GM21786 (cell line): ENCODE measurements at regions not wholly inside any gene's neighbourhood (a gene's known extent, or its start where the extent isn't known, plus 50 kb on each side); places are given as distances from the start of the nearest gene placed in this dataset.
"Not testable (repeated sequence)": the region's sequence is repeated elsewhere in the genome, so short reads cannot be mapped to it uniquely, and the experiment has no call there.

Source experiments
- ATAC-seq: cut with Tn5 transposase; IDR thresholded peaks from one replicate; pipeline ENCODE4 v1.9.1; 2021; ENCODE audit not compliant: unreplicated experiment

- no peak for ATAC-seq
Observed at GRCh38 chr3:71994906-71995305, 210.0 kb upstream of the PROK2 start.

GRCh38 chr3:71994203-71994602 lies 209.3 kb upstream of the PROK2 start:
- ATAC-seq: no peak

- ATAC-seq: no peak
Observed at GRCh38 chr3:71991681-71992080, 206.7 kb upstream of the PROK2 start.

GRCh38 chr3:71991046-71991445 lies 206.1 kb upstream of the PROK2 start:
- no peak for ATAC-seq

GRCh38 chr3:71990545-71990944 lies 205.6 kb upstream of the PROK2 start:
- ATAC-seq: no peak

GRCh38 chr3:71989165-71989564 lies 204.2 kb upstream of the PROK2 start:
- no peak for ATAC-seq

- ATAC-seq: no peak
Observed at GRCh38 chr3:71987828-71988227, 202.9 kb upstream of the PROK2 start.

- ATAC-seq: no peak
Observed at GRCh38 chr3:71987089-71987735, 202.3 kb upstream of the PROK2 start.

GRCh38 chr3:71986606-71987005 lies 201.7 kb upstream of the PROK2 start:
- ATAC-seq: no peak

- ATAC-seq: peak; percentile 89
Observed at GRCh38 chr3:71984843-71985613, 200.1 kb upstream of the PROK2 start.

GRCh38 chr3:71983694-71984093 lies 198.7 kb upstream of the PROK2 start:
- ATAC-seq: no peak

GRCh38 chr3:71982506-71983258 lies 197.7 kb upstream of the PROK2 start:
- ATAC-seq: not testable (repeated sequence)

- no peak for ATAC-seq
Observed at GRCh38 chr3:71979175-71979574, 194.2 kb upstream of the PROK2 start.

- ATAC-seq: peak; percentile 87
Observed at GRCh38 chr3:71978150-71978721, 193.3 kb upstream of the PROK2 start.

GRCh38 chr3:71977525-71977924 lies 192.6 kb upstream of the PROK2 start:
- ATAC-seq: no peak

GRCh38 chr3:71975573-71975972 lies 190.6 kb upstream of the PROK2 start:
- ATAC-seq: no peak

- ATAC-seq: no peak
Observed at GRCh38 chr3:71974786-71975185, 189.8 kb upstream of the PROK2 start.

- no peak for ATAC-seq
Observed at GRCh38 chr3:71973274-71974030, 188.5 kb upstream of the PROK2 start.

GRCh38 chr3:71972031-71972430 lies 187.1 kb upstream of the PROK2 start:
- ATAC-seq: no peak

GRCh38 chr3:71968544-71968943 lies 183.6 kb upstream of the PROK2 start:
- ATAC-seq: no peak

GRCh38 chr3:71966185-71966584 lies 181.2 kb upstream of the PROK2 start:
- ATAC-seq: no peak
